Spleen (tissue), 11 donors: ENCODE measurements at regions not wholly inside any gene's neighbourhood (a gene's known extent, or its start where the extent isn't known, plus 50 kb on each side); places are given as distances from the start of the nearest gene placed in this dataset.
"Not testable (repeated sequence)": the region's sequence is repeated elsewhere in the genome, so short reads cannot be mapped to it uniquely, and the experiment has no call there.

Source experiments
- DNase-seq: peaks from one replicate; pipeline ENCODE4 v3.0.0-alpha.2; 2020
- H3K27ac ChIP-seq, 8 donors: fragments of 200-600 bp; sonication (generic) in 7 of 8; 1 replicate in 4 of 8; 2 replicates in 4 of 8; pipeline versions ENCODE4 v1.5.0 to v1.8.0; 2016 to 2021; ENCODE audit warnings: inconsistent platforms in 4 of 8, mild to moderate bottlenecking in 4 of 8, moderate library complexity in 1 of 8
- H3K27me3 ChIP-seq, 7 donors: fragments of 200-600 bp; sonication (generic) in 6 of 7; replicated peaks in 1 of 7; 1 replicate in 4 of 7; 2 replicates in 3 of 7; pipeline versions ENCODE4 v1.5.0 to v1.8.0; 2016 to 2021; ENCODE audit warnings: inconsistent platforms in 3 of 7, mild to moderate bottlenecking in 1 of 7
- H3K36me3 ChIP-seq, 6 donors: fragments of 200-600 bp; sonication (generic) in 5 of 6; 1 replicate in 4 of 6; 2 replicates in 2 of 6; pipeline versions ENCODE4 v1.5.0 to v1.8.0; 2016 to 2021; ENCODE audit warnings: inconsistent platforms in 2 of 6
- H3K4me1 ChIP-seq, 6 donors: fragments of 200-600 bp; sonication (generic) in 5 of 6; 1 replicate in 3 of 6; 2 replicates in 3 of 6; pipeline versions ENCODE4 v1.5.0 to v1.8.0; 2016 to 2021; ENCODE audit warnings: inconsistent platforms in 3 of 6
- H3K4me3 ChIP-seq, 8 donors: fragments of 200-600 bp; sonication (generic) in 7 of 8; 1 replicate in 4 of 8; 2 replicates in 4 of 8; pipeline versions ENCODE4 v1.5.0 to v1.8.0; 2016 to 2021; ENCODE audit warnings: inconsistent platforms in 4 of 8, mild to moderate bottlenecking in 4 of 8, moderate library complexity in 2 of 8
- H3K9me3 ChIP-seq, 8 donors: fragments of 200-600 bp; sonication (generic) in 7 of 8; 1 replicate in 4 of 8; 2 replicates in 4 of 8; pipeline versions ENCODE4 v1.5.0 to v1.8.0; 2016 to 2021; ENCODE audit warnings: inconsistent platforms in 4 of 8
- POLR2A ChIP-seq, 3 donors: fragments of 450-650 bp; IDR thresholded peaks; one replicate each; pipeline ENCODE4 v1.5.1; 2017; ENCODE audit warnings: antibody characterized with exemption in 3 of 3, mild to moderate bottlenecking in 1 of 3
- POLR2AphosphoS5 ChIP-seq, 3 donors: sonication (generic); formaldehyde crosslinking; IDR thresholded peaks; one replicate each; pipeline ENCODE4 v1.5.1; 2017; ENCODE audit warnings: antibody characterized with exemption in 3 of 3
- WGBS, 5 donors: extraction: QIAGEN DNeasy Blood & Tissue Kit in 3 of 5; methylation state at CpG; one replicate each; pipeline versions ENCODE4 v1.1.5 to v1.1.7; 2013 to 2018; 5-methylcytosine and 5-hydroxymethylcytosine counted together
- intact Hi-C: fragments of 100-400 bp; cut with DNase I; formaldehyde crosslinking; loops from one replicate; pipeline ENCODE4 v1.15.0; 2023; ENCODE audit warnings: low total_unique reads
- TF ChIP-seq, protein P1 (sequence below), 11 experiments: fragments of 200-600 bp in 7 of 11; fragments of 450-650 bp in 4 of 11; sonication (generic) in 4 of 11; IDR thresholded peaks in 8 of 11; conservative IDR thresholded peaks in 3 of 11; 1 replicate in 7 of 11; 2 replicates in 4 of 11; pipeline versions ENCODE4 v1.4.0 to v1.8.0; 2016 to 2021; ENCODE audit warnings: antibody characterized with exemption in 11 of 11, inconsistent platforms in 4 of 11, mild to moderate bottlenecking in 1 of 11
- donor health status: healthy with polysubstance abuse.
- donor health status: DM: no; HTN: no; CAD: no; lungs with moderate emphysema.
- donor health status: DM: no; HTN: no; CAD: no.
- donor health status: Bipolar disorder and iron deficiency.
- donor health status: healthy.
- donor health status: DM: no; HTN: no; CAD: no.
- donor health status: DM: yes; HTN: yes; CAD: no.

DNA sequence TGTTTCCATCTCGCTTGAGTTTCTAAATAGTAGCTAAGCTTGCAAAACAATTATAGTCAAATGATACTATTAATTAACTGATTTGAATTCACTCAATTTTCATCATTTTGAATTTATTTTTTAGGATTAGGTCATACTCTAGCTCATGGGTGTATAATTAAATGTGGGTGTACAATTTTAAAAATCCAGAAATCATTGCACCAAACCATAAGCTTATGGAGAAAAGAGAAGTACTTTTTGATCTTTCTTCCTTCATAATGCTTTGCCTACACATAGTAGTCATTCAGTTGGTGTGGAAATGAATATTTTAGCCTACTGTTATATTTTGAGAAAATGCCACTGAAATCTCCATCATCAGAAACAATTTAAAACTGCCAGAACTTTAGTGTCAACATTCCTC is 175.1 kb downstream of the CD47 start:
- no peaks in the 10 kb centered on the region for H3K9me3 ChIP-seq
- intact Hi-C loops, result no loop called here
- 84 to 98% (median 94%) methylated on average over 1 of the region's 1 CpG for WGBS, 5 donors

DNA sequence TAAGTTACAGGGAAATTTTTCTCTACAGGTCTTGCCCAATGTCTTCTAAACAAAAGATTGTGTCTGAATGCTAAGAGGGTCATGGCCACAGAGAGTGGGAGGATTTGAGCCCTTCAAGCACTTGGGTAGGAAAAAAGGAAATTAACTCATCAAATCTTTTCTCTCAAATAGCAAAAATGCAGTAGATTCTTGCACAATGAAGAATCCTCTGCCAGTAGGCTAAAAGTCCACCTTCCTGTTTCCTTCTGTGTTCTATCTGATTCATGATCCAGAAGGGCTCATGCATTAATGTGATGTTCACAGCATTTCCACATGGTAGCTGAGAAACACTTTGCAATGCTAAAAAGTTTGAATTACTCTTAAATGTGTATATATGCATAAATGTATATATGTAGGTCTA is 177.1 kb downstream of the CD47 start:
- H3K27ac ChIP-seq, result no peak overlapping the region
- intact Hi-C loops, result no loop called here
- peaks cover 0 to 10% (median 2%) of the 10 kb centered on the region in 6 donors for H3K4me1 ChIP-seq
- no peak for DNase-seq
- peaks cover 0 to 11% (median 0%) of the 10 kb centered on the region in 7 donors for H3K27me3 ChIP-seq
- TF ChIP-seq POLR2AphosphoS5 (IDR thresholded peaks at IDR 0.05) (no peak), POLR2A (IDR thresholded peaks at IDR 0.05) (no peak)
- TF ChIP-seq, protein P1, sequence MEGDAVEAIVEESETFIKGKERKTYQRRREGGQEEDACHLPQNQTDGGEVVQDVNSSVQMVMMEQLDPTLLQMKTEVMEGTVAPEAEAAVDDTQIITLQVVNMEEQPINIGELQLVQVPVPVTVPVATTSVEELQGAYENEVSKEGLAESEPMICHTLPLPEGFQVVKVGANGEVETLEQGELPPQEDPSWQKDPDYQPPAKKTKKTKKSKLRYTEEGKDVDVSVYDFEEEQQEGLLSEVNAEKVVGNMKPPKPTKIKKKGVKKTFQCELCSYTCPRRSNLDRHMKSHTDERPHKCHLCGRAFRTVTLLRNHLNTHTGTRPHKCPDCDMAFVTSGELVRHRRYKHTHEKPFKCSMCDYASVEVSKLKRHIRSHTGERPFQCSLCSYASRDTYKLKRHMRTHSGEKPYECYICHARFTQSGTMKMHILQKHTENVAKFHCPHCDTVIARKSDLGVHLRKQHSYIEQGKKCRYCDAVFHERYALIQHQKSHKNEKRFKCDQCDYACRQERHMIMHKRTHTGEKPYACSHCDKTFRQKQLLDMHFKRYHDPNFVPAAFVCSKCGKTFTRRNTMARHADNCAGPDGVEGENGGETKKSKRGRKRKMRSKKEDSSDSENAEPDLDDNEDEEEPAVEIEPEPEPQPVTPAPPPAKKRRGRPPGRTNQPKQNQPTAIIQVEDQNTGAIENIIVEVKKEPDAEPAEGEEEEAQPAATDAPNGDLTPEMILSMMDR (IDR thresholded peaks at IDR 0.05 in 8 of 11, conservative IDR thresholded peaks at IDR 0.05 in 3 of 11), result no peak
- no peak overlapping the region for H3K4me3 ChIP-seq
- H3K36me3 ChIP-seq, result no peaks in the 10 kb centered on the region
- no peaks in the 10 kb centered on the region for H3K9me3 ChIP-seq

More for the DNA sequence above, 175.1 kb downstream of the CD47 start:
- Histone ChIP-seq H3K27me3 (peaks cover 0 to 11% (median 0%) of the 10 kb centered on the region in 7 donors), H3K4me1 (peaks cover 0 to 10% (median 2%) of the 10 kb centered on the region in 6 donors), H3K4me3 (no peak overlapping the region), H3K36me3 (no peaks in the 10 kb centered on the region), H3K27ac (no peak overlapping the region)
- TF ChIP-seq POLR2AphosphoS5 (IDR thresholded peaks at IDR 0.05) (no peak), POLR2A (IDR thresholded peaks at IDR 0.05) (no peak)
- TF ChIP-seq, protein P1 (IDR thresholded peaks at IDR 0.05 in 8 of 11, conservative IDR thresholded peaks at IDR 0.05 in 3 of 11), result no peak
- DNase-seq, result no peak

DNA sequence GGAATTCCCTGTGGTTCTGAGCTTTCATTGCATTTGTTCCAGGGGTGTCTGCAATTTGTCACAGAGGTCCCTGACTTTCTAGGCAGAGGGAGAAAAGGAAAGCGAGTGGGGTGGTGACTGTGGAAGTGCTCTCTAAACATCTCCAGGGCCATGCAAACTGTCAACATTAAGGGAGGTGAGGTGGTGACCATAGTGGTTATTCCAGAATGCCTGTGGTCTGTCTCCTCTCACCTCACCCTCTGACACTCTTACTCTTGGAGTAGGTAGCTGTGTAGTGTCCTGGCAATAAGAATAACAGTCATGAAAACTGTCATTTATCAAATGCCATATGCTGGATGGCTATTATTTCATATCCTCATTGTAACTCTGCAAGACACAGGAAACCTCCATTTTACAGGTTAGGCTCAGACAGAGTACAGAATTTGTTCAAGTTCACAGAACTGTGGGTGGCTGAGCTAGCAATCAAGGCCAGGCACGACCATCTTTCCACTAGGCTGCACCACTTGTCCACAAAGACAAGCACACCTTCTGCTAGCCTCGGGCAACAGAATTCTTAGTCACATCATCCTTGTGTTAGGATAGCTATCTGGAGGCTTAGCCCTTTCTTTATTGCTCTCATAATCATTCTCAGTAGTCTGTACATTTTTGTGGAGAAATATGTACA is 179.4 kb downstream of the CD47 start:
- TF ChIP-seq POLR2A (IDR thresholded peaks at IDR 0.05) (no peak), POLR2AphosphoS5 (IDR thresholded peaks at IDR 0.05) (no peak)
- TF ChIP-seq, protein P1 (IDR thresholded peaks at IDR 0.05 in 8 of 11, conservative IDR thresholded peaks at IDR 0.05 in 3 of 11), result no peak
- WGBS, 5 donors, result 70 to 90% (median 80%) methylated on average over 3 of the region's 3 CpGs
- Histone ChIP-seq H3K27ac (no peak overlapping the region), H3K9me3 (no peaks in the 10 kb centered on the region), H3K27me3 (no peaks in the 10 kb centered on the region), H3K4me1 (peaks cover 0 to 10% (median 2%) of the 10 kb centered on the region in 6 donors), H3K4me3 (no peak overlapping the region), H3K36me3 (no peaks in the 10 kb centered on the region)
- no peak for DNase-seq
- intact Hi-C loops, result no loop called here

DNA sequence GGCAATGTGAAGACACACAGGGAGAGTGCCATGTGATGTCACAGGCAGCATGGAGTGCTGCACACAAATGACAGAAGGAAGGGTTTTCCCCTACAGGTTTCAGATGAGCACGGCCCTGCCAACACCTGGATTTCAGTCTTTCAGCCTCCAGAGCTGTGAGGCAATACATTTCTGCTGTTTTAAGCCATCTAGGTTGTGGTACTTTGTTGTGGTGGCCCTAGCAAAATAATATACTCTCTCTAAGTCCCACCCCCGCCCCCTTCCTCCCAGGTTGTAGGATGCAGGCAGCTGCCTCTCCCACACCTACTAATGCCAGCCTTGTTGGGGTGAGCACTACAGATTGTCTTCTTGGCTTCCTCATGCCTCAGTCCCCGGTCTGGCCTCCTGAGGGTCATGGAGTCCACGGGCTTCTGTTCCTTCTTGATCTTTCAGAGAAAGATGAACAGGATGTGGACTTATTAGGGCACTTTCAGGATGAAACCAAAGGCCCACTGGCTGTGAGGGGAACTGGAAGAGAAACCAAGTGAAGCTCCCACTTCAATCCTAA is 180.0 kb downstream of the CD47 start:
- TF ChIP-seq POLR2AphosphoS5 (IDR thresholded peaks at IDR 0.05) (no peak), POLR2A (IDR thresholded peaks at IDR 0.05) (no peak)
- TF ChIP-seq, protein P1 (IDR thresholded peaks at IDR 0.05 in 8 of 11, conservative IDR thresholded peaks at IDR 0.05 in 3 of 11), result no peak
- Histone ChIP-seq H3K27ac (no peak overlapping the region), H3K27me3 (no peaks in the 10 kb centered on the region), H3K9me3 (no peaks in the 10 kb centered on the region), H3K4me1 (peaks cover 0 to 10% (median 2%) of the 10 kb centered on the region in 6 donors), H3K36me3 (no peaks in the 10 kb centered on the region), H3K4me3 (no peak overlapping the region)
- intact Hi-C loops, result no loop called here
- 43 to 64% (median 49%) methylated on average over 4 of the region's 4 CpGs for WGBS, 5 donors
- no peak for DNase-seq

DNA sequence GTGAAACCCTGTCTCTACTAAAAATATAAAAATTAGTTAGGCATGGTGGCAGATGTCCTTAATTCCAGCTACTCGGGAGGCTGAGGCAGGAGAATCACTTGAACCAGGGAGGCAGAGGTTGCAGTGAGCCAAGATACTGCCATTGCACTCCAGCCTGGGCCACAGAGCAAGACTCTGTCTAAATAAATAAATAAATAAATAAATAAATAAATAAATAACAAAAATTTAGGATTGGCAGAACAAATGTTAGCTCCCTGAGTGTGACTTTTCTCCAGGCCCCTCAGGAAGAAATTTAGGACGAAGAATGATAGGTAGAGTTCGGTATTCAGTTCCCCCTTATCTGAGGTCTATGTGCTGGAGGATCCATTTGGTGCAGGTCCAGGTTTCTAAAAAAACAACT is 181.2 kb downstream of the CD47 start:
- intact Hi-C loops, DNase-seq, H3K9me3 ChIP-seq, H3K4me3 ChIP-seq, H3K27ac ChIP-seq, H3K36me3 ChIP-seq, H3K27me3 ChIP-seq: not testable (repeated sequence)
- WGBS, 5 donors, result 66 to 95% (median 86%) methylated on average over 3 of the region's 3 CpGs
- peaks cover 0 to 10% (median 2%) of the 10 kb centered on the region in 6 donors for H3K4me1 ChIP-seq
